Tibial artery (tissue), 4 donors: ENCODE measurements at regions not wholly inside any gene's neighbourhood (a gene's known extent, or its start where the extent isn't known, plus 50 kb on each side); places are given as distances from the start of the nearest gene placed in this dataset.

Source experiments
- DNase-seq, 2 donors: peaks; one replicate each; pipeline ENCODE4 v3.0.0-alpha.2; 2019
- H3K27ac ChIP-seq, 2 donors: fragments of 200-600 bp; sonication (generic) in 1 of 2; 1 replicate in 1 of 2; 2 replicates in 1 of 2; pipeline ENCODE4 v1.5.1; 2018 to 2019; ENCODE audit warnings: mild to moderate bottlenecking in 1 of 2
- H3K27me3 ChIP-seq, 2 donors: fragments of 200-600 bp; sonication (generic) in 1 of 2; one replicate each; pipeline versions ENCODE4 v1.5.1 to v1.6.0; 2016 to 2019
- H3K36me3 ChIP-seq, 3 donors: fragments of 200-600 bp; sonication (generic) in 2 of 3; one replicate each; pipeline ENCODE4 v1.5.1; 2016 to 2019; ENCODE audit warnings: mild to moderate bottlenecking in 2 of 3
- H3K4me1 ChIP-seq, 4 donors: fragments of 200-600 bp; sonication (generic) in 2 of 4; 1 replicate in 3 of 4; 2 replicates in 1 of 4; pipeline ENCODE4 v1.5.1; 2016 to 2019
- H3K4me3 ChIP-seq, 2 donors: fragments of 200-600 bp; sonication (generic) in 1 of 2; 1 replicate in 1 of 2; 2 replicates in 1 of 2; pipeline ENCODE4 v1.5.1; 2018 to 2019; ENCODE audit warnings: mild to moderate bottlenecking in 2 of 2
- H3K9me3 ChIP-seq, 3 donors: fragments of 200-600 bp; sonication (generic) in 1 of 3; one replicate each; pipeline ENCODE4 v1.5.1; 2016 to 2019
- CTCF ChIP-seq, 2 experiments: fragments of 200-600 bp in 1 of 2; fragments of 450-650 bp in 1 of 2; IDR thresholded peaks; one replicate each; pipeline ENCODE4 v1.5.1; 2017 to 2019; ENCODE audit warnings: antibody characterized with exemption in 2 of 2, mild to moderate bottlenecking in 1 of 2, moderate library complexity in 1 of 2
- intact Hi-C: fragments of 100-400 bp; cut with DNase I; formaldehyde crosslinking; loops from one replicate; pipeline ENCODE4 v1.15.0; 2023; ENCODE audit warnings: low total_unique reads

GRCh38 chr2:219772103-219772635 is 144.7 kb downstream of the SLC4A3 start:
- H3K9me3 ChIP-seq: no peaks in the 10 kb centered on the region
- TF ChIP-seq CTCF (IDR thresholded peaks at IDR 0.05): no peak
- no peaks in the 10 kb centered on the region for H3K36me3 ChIP-seq
- DNase-seq: no peak
- intact Hi-C loops: no loop called here
- no peak overlapping the region for H3K4me3 ChIP-seq
- peaks cover 0 to 18% (median 5%) of the 10 kb centered on the region in 4 donors for H3K4me1 ChIP-seq
- no peaks in the 10 kb centered on the region for H3K27me3 ChIP-seq
- no peak overlapping the region for H3K27ac ChIP-seq

GRCh38 chr2:219772697-219773096 is 145.3 kb downstream of the SLC4A3 start:
- H3K4me1 ChIP-seq: peaks cover 0 to 18% (median 5%) of the 10 kb centered on the region in 4 donors
- H3K27ac ChIP-seq: no peak overlapping the region
- no peak overlapping the region for H3K4me3 ChIP-seq
- no peak for TF ChIP-seq CTCF (IDR thresholded peaks at IDR 0.05)
- H3K36me3 ChIP-seq: no peaks in the 10 kb centered on the region
- no peak for DNase-seq
- H3K27me3 ChIP-seq: no peaks in the 10 kb centered on the region
- intact Hi-C loops: no loop called here
- no peaks in the 10 kb centered on the region for H3K9me3 ChIP-seq

- TF ChIP-seq CTCF (IDR thresholded peaks at IDR 0.05): no peak
- H3K27me3 ChIP-seq: no peaks in the 10 kb centered on the region
- H3K36me3 ChIP-seq: no peaks in the 10 kb centered on the region
- intact Hi-C loops: no loop called here
- H3K27ac ChIP-seq: no peak overlapping the region
- H3K9me3 ChIP-seq: no peaks in the 10 kb centered on the region
- no peak for DNase-seq
- peaks cover 0 to 1% (median 0%) of the 10 kb centered on the region in 4 donors for H3K4me1 ChIP-seq
- H3K4me3 ChIP-seq: no peak overlapping the region
These were observed 148.1 kb downstream of the SLC4A3 start for GRCh38 chr2:219775506-219775905.

GRCh38 chr2:219777388-219777787 is 150.0 kb downstream of the SLC4A3 start:
- Histone ChIP-seq H3K4me1 (no peaks in the 10 kb centered on the region), H3K36me3 (no peaks in the 10 kb centered on the region), H3K9me3 (no peaks in the 10 kb centered on the region), H3K27ac (no peak overlapping the region), H3K27me3 (no peaks in the 10 kb centered on the region), H3K4me3 (no peak overlapping the region)
- TF ChIP-seq CTCF (IDR thresholded peaks at IDR 0.05): no peak
- intact Hi-C loops: no loop called here
- no peak for DNase-seq

- intact Hi-C loops: no loop called here
- Histone ChIP-seq H3K9me3 (no peaks in the 10 kb centered on the region), H3K27me3 (no peaks in the 10 kb centered on the region), H3K4me3 (no peak overlapping the region), H3K27ac (no peak overlapping the region), H3K36me3 (no peaks in the 10 kb centered on the region), H3K4me1 (no peaks in the 10 kb centered on the region)
- no peak for TF ChIP-seq CTCF (IDR thresholded peaks at IDR 0.05)
- no peak for DNase-seq
These were observed 150.8 kb downstream of the SLC4A3 start for GRCh38 chr2:219778189-219778588.
